K562 (cell line): ENCODE measurements at regions not wholly inside any gene's neighbourhood (a gene's known extent, or its start where the extent isn't known, plus 50 kb on each side); places are given as distances from the start of the nearest gene placed in this dataset.

Experiments used
- ATAC-seq: fragments of 200-7000 bp; cut with Tn5 transposase; 3 replicates; pipeline ENCODE4 v1.9.1; 2020; ENCODE audit warnings: moderate library complexity
- BruUV-seq: library from RNA; stranded (reverse); fragments of 400-500 nt; replicated peaks from 2 replicates; lab custom pipeline; 2021; lab: Mats Ljungman, UMichigan
- CTCF ChIA-PET: fragments of 300-600 bp; formaldehyde crosslinking; extraction: SDS; loops from one replicate; lab custom pipeline; 2021; ENCODE audit warnings: low intra/inter-chr PET ratio; lab: Yijun Ruan, JAX
- POLR2A ChIA-PET: fragments of 300-600, 350-650 bp; sonication (Branson Sonifier 250); formaldehyde crosslinking; extraction: SDS; loops from one replicate; lab custom pipeline; 2021; ENCODE audit warnings: antibody characterized with exemption, inconsistent platforms; lab: Yijun Ruan, JAX
- DNase-seq, 4 experiments: peaks; one replicate each; pipeline versions ENCODE4 v3.0.0 to v3.0.0-alpha.2; 2011 to 2018; ENCODE audit warnings: low spot score in 3 of 4, mixed read lengths in 3 of 4; ENCODE audit errors: extremely low read depth in 1 of 4
- FAIRE-seq: peaks from 2 replicates; lab custom pipeline; 2011; peaks lifted over from hg19 to GRCh38; lab: Jason Lieb, UNC
- H2AFZ ChIP-seq: 2 replicates; pipeline ENCODE4 v1.6.0; 2011; ENCODE audit warnings: low read depth, low read length, control low read depth, inconsistent platforms
- H3K27ac ChIP-seq: fragments of 200-600 bp; 3 replicates; pipeline ENCODE4 v1.8.0; 2011; ENCODE audit warnings: low read depth, mild to moderate bottlenecking, control low read depth, inconsistent platforms, low read length, moderate library complexity, mixed read lengths; ENCODE audit errors: extremely low read depth
- H3K27me3 ChIP-seq, 2 experiments: fragments of 300-600 bp in 1 of 2; 2 replicates in 1 of 2; 3 replicates in 1 of 2; pipeline versions ENCODE4 v1.6.0 to v1.8.0; 2011; ENCODE audit warnings: inconsistent platforms in 2 of 2, low read length in 2 of 2, mild to moderate bottlenecking in 1 of 2, mixed read lengths in 1 of 2, moderate library complexity in 1 of 2; ENCODE audit not compliant: control insufficient read depth in 2 of 2, insufficient read depth in 2 of 2
- H3K36me3 ChIP-seq: fragments of 300-600 bp; 3 replicates; pipeline ENCODE4 v1.8.0; 2011; ENCODE audit warnings: mild to moderate bottlenecking, low read length, inconsistent platforms; ENCODE audit not compliant: control insufficient read depth, insufficient read depth
- H3K4me1 ChIP-seq, 2 experiments: fragments of 200-600 bp in 1 of 2; replicated peaks in 1 of 2; 2 replicates in 1 of 2; 3 replicates in 1 of 2; pipeline versions ENCODE4 v1.5.1 to v1.8.0; 2011; ENCODE audit warnings: inconsistent platforms in 2 of 2, low read length in 2 of 2, mild to moderate bottlenecking in 1 of 2, mixed read lengths in 1 of 2, moderate library complexity in 1 of 2; ENCODE audit not compliant: control insufficient read depth in 2 of 2, insufficient read depth in 2 of 2
- H3K4me2 ChIP-seq: 2 replicates; pipeline ENCODE4 v1.6.1; 2011; ENCODE audit warnings: low read length, control low read depth, inconsistent platforms, mixed read lengths; ENCODE audit not compliant: insufficient read depth
- H3K4me3 ChIP-seq: fragments of 200-600 bp; sonication (generic), shearing (Covaris generic); 2 replicates; pipeline ENCODE4 v1.5.1; 2016; ENCODE audit warnings: control low read depth, inconsistent platforms
- H3K79me2 ChIP-seq: fragments of 200-600 bp; 3 replicates; pipeline ENCODE4 v1.8.0; 2011; ENCODE audit warnings: low read length, inconsistent platforms; ENCODE audit not compliant: control insufficient read depth, insufficient read depth
- H3K9ac ChIP-seq, 2 experiments: 2 replicates each; pipeline versions ENCODE4 v1.6.0 to v1.6.1; 2011; ENCODE audit warnings: low read depth in 2 of 2, low read length in 2 of 2, control low read depth in 1 of 2, inconsistent platforms in 1 of 2, mild to moderate bottlenecking in 1 of 2, mixed read lengths in 1 of 2; ENCODE audit not compliant: insufficient read depth in 1 of 2
- H3K9me1 ChIP-seq: one replicate; pipeline ENCODE4 v1.6.0; 2011; ENCODE audit warnings: inconsistent platforms, mild to moderate bottlenecking, low read length, moderate library complexity; ENCODE audit not compliant: control insufficient read depth, insufficient read depth
- H3K9me3 ChIP-seq: replicated peaks from 2 replicates; pipeline ENCODE4 v1.5.1; 2011; ENCODE audit warnings: low read depth, low read length, inconsistent platforms; ENCODE audit not compliant: control insufficient read depth, insufficient read depth
- H4K20me1 ChIP-seq: replicated peaks from 2 replicates; pipeline ENCODE4 v1.6.1; 2011; ENCODE audit warnings: low read length, inconsistent platforms, mixed read lengths; ENCODE audit not compliant: control insufficient read depth, insufficient read depth
- CTCF ChIP-seq, 3 experiments: IDR thresholded peaks in 2 of 3; conservative IDR thresholded peaks in 1 of 3; 2 replicates each; pipeline ENCODE4 v1.5.1; 2011 to 2012; ENCODE audit warnings: low read length in 3 of 3, mild to moderate bottlenecking in 3 of 3, control low read depth in 2 of 3, improper control_type of control experiment in 1 of 3, inconsistent platforms in 1 of 3, low read depth in 1 of 3, mixed read lengths in 1 of 3, moderate library complexity in 1 of 3; ENCODE audit not compliant: insufficient read depth in 2 of 3
- HMBOX1 ChIP-seq: sonication (generic); IDR thresholded peaks from 2 replicates; pipeline ENCODE4 v1.6.1; 2016
- RAD21 ChIP-seq, 2 experiments: fragments of 250-450 bp in 1 of 2; fragments of 450-650 bp in 1 of 2; sonication (Bioruptor Pico) in 1 of 2; formaldehyde crosslinking in 1 of 2; IDR thresholded peaks in 1 of 2; conservative IDR thresholded peaks in 1 of 2; 2 replicates each; pipeline versions ENCODE4 v1.4.0 to v1.8.0; 2020 to 2022; ENCODE audit warnings: mild to moderate bottlenecking in 2 of 2, moderate library complexity in 1 of 2
- ZNF561 ChIP-seq: fragments of 450-650 bp; formaldehyde crosslinking; conservative IDR thresholded peaks from 2 replicates; pipeline ENCODE4 v1.4.0; 2020; ENCODE audit warnings: mild to moderate bottlenecking, moderate library complexity
- ZNF668 ChIP-seq: fragments of 250-450 bp; sonication (Bioruptor Pico); IDR thresholded peaks from 2 replicates; pipeline ENCODE4 v1.8.0; 2022; ENCODE audit warnings: mild to moderate bottlenecking, inconsistent platforms
- whole genome bisulfite sequencing: fragments of 100-300 bp; shearing (Covaris generic); methylation state at CpG from one replicate; pipeline ENCODE4 v1.1.6; 2016; ENCODE audit warnings: low coverage, mixed read lengths; ENCODE audit not compliant: insufficient coverage; ENCODE audit errors: missing lambda C conversion rate; 5-methylcytosine and 5-hydroxymethylcytosine counted together
- in situ Hi-C: fragments of 300-500 bp; cut with MboI; formaldehyde crosslinking; loops from 4 replicates; pipeline ENCODE4 v1.15.0; 2018; ENCODE audit warnings: inconsistent platforms, mixed read lengths
- intact Hi-C: fragments of 100-400 bp; cut with micrococcal nuclease; formaldehyde crosslinking; loops from 2 replicates; pipeline ENCODE4 v1.14.2; 2022

DNA sequence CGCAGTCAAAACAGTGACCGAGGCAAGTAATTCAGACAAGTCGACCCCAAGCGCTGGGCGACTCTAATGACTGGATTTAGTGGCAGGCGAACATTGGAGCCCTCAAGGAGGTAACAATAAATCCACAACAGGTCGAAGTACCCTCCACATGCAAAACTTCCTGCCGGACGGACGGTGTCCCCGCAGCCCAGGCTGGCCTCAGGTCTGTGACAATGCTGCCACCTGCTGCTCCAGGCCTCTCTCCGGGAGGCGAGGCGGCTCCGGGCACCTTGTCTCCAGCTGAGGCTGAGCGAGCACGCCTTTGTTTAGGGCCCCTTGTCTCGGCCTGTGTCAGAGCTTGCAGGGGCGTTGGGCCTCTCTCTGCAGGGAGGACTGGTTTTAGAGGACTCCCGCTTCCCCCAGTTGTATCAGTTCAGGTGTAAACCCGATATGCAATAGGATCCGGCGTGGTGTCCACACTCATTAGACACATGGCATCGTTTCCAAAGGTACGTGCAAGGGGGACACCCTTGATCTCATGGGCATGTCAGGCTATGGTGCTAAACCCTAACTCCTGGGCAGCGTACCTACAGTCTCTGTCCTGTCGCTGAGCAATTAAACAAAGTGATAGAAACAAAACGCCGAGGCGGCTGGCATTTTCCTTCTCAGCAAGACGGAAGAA, 628.0 kb upstream of the ADAMTS16 start:
- TF ChIP-seq CTCF (IDR thresholded peaks at IDR 0.05 in 2 of 3, conservative IDR thresholded peaks at IDR 0.05 in 1 of 3; ENCODE audit: insufficient read depth in 2 of 3, low read depth in 1 of 3, low read length in 3 of 3): peak; percentile 12 to 33 (median 23); a peak in 1 of 6 replicates
- no peak for TF ChIP-seq ZNF561
- no peak for TF ChIP-seq ZNF668 (CRISPR knock-in tag)
- no peak for TF ChIP-seq HMBOX1
- TF ChIP-seq RAD21 (CRISPR knock-in tag; conservative IDR thresholded peaks at IDR 0.05 in 1 of 2, IDR thresholded peaks at IDR 0.05 in 1 of 2): peak; percentile 43 to 55; a peak in 3 of 4 replicates
- TF ChIP-seq, all 486 proteins: peak for 2
- FAIRE-seq: no peak
- Histone ChIP-seq H3K9ac (no peak overlapping the region), H3K4me2 (no peak overlapping the region), H3K9me3 (no peaks in the 10 kb centered on the region; the same call in 1 of the 2 replicates), H2AFZ (no peak overlapping the region), H4K20me1 (no peaks in the 10 kb centered on the region), H3K79me2 (no peaks in the 10 kb centered on the region), H3K27me3 (no peaks in the 10 kb centered on the region), H3K9me1 (no peaks in the 10 kb centered on the region), H3K4me3 (no peak overlapping the region), H3K4me1 (no peaks in the 10 kb centered on the region), H3K36me3 (no peaks in the 10 kb centered on the region), H3K27ac (no peak overlapping the region)
- POLR2A ChIA-PET: no interaction called here
- no TSS peak for BruUV-seq
- DNase-seq: peak in 2 of 4 experiments; percentile 14 to 20
- 2% methylated on average over 31 of the region's 31 CpGs for WGBS
- intact Hi-C loops: no loop called here
- peak; percentile 51 for ATAC-seq
- CTCF ChIA-PET: no interaction called here
- in situ Hi-C loops: no loop called here
